Thoracic aorta (tissue), 2 donors: ENCODE measurements at regions not wholly inside any gene's neighbourhood (a gene's known extent, or its start where the extent isn't known, plus 50 kb on each side); places are given as distances from the start of the nearest gene placed in this dataset.

Source experiments
- ATAC-seq: fragments of 150-250 bp; one replicate; pipeline ENCODE4 v1.8.0; 2017; ENCODE audit warnings: low read depth; ENCODE audit not compliant: insufficient number of reproducible peaks, low FRiP score
- DNase-seq: peaks from one replicate; pipeline ENCODE4 v3.0.0-alpha.2; 2020; ENCODE audit warnings: low spot score
- H3K27ac ChIP-seq, 2 donors: fragments of 200-600 bp; sonication (generic); 1 replicate in 1 of 2; 2 replicates in 1 of 2; pipeline ENCODE4 v1.5.1; 2016; ENCODE audit warnings: mild to moderate bottlenecking in 2 of 2, moderate library complexity in 2 of 2
- H3K27me3 ChIP-seq: fragments of 200-600 bp; sonication (generic); replicated peaks from 2 replicates; pipeline ENCODE4 v1.6.0; 2016; ENCODE audit warnings: mild to moderate bottlenecking; ENCODE audit not compliant: insufficient read depth
- H3K36me3 ChIP-seq: fragments of 200-600 bp; sonication (generic); one replicate; pipeline ENCODE4 v1.5.1; 2016
- H3K4me1 ChIP-seq, 2 donors: fragments of 200-600 bp; sonication (generic); 1 replicate in 1 of 2; 2 replicates in 1 of 2; pipeline versions ENCODE4 v1.5.1 to v1.6.0; 2016; ENCODE audit warnings: low read depth in 2 of 2, mild to moderate bottlenecking in 1 of 2; ENCODE audit not compliant: control insufficient read depth in 1 of 2
- H3K4me3 ChIP-seq: fragments of 200-600 bp; sonication (generic); 2 replicates; pipeline ENCODE4 v1.5.1; 2016; ENCODE audit warnings: mild to moderate bottlenecking
- H3K9me3 ChIP-seq: fragments of 200-600 bp; sonication (generic); 2 replicates; pipeline ENCODE4 v1.5.1; 2016
- TF ChIP-seq, protein P1 (sequence below): fragments of 200-600 bp; sonication (generic); IDR thresholded peaks from one replicate; pipeline ENCODE4 v1.5.1; 2019; ENCODE audit warnings: antibody characterized with exemption

DNA sequence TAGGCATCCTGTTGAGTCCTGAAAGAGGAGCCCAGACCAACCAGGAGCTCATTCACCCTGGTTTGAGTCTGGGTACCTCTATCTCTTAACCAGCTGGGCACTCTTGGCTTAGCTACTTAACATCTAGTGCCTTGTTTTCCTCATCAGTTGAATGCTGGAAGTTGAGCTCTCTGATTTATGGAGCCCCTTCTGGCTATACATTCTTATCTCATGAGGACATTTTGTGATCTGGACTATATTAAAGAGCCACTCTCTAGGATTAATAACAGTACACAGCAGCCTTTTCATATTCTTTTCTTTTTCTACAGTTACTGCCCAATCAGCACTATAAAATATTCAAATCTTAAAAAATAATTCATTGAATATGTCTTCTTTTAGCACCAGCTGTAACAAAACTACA is 296.9 kb upstream of the RUNX1 start:
- Histone ChIP-seq H3K27me3 (no peaks in the 10 kb centered on the region), H3K9me3 (no peaks in the 10 kb centered on the region), H3K4me1 (peaks cover 0 to 12% of the 10 kb centered on the region in 2 donors), H3K36me3 (no peaks in the 10 kb centered on the region), H3K27ac (no peak overlapping the region), H3K4me3 (no peak overlapping the region)
- TF ChIP-seq, protein P1, sequence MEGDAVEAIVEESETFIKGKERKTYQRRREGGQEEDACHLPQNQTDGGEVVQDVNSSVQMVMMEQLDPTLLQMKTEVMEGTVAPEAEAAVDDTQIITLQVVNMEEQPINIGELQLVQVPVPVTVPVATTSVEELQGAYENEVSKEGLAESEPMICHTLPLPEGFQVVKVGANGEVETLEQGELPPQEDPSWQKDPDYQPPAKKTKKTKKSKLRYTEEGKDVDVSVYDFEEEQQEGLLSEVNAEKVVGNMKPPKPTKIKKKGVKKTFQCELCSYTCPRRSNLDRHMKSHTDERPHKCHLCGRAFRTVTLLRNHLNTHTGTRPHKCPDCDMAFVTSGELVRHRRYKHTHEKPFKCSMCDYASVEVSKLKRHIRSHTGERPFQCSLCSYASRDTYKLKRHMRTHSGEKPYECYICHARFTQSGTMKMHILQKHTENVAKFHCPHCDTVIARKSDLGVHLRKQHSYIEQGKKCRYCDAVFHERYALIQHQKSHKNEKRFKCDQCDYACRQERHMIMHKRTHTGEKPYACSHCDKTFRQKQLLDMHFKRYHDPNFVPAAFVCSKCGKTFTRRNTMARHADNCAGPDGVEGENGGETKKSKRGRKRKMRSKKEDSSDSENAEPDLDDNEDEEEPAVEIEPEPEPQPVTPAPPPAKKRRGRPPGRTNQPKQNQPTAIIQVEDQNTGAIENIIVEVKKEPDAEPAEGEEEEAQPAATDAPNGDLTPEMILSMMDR = no peak
- no peak for ATAC-seq
- DNase-seq = no peak

DNA sequence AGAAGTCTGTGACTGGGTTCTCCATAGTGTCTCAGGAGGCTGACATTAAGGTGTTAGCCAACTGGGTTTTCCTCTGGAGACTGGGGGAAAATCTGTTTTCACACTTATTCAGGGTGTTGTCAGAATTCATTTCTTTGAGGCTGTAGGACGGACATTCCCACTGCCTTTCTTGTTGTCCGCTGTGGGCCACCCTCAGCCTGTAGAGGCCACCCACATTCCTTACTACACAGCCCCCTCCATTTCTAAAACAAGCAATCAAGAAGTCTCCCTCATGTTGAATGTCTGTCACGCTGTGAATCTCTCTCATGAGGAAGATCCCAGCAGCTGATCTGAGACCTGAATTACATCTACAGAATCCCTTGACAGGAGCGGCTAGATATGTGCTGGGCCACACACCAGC is 295.5 kb upstream of the RUNX1 start:
- H3K36me3 ChIP-seq = no peaks in the 10 kb centered on the region
- no peak for ATAC-seq
- H3K27me3 ChIP-seq = no peaks in the 10 kb centered on the region
- no peak overlapping the region for H3K27ac ChIP-seq
- DNase-seq = no peak
- TF ChIP-seq, protein P1 = no peak
- H3K4me3 ChIP-seq = no peak overlapping the region
- no peaks in the 10 kb centered on the region for H3K9me3 ChIP-seq
- H3K4me1 ChIP-seq = peaks cover 0 to 7% of the 10 kb centered on the region in 2 donors

DNA sequence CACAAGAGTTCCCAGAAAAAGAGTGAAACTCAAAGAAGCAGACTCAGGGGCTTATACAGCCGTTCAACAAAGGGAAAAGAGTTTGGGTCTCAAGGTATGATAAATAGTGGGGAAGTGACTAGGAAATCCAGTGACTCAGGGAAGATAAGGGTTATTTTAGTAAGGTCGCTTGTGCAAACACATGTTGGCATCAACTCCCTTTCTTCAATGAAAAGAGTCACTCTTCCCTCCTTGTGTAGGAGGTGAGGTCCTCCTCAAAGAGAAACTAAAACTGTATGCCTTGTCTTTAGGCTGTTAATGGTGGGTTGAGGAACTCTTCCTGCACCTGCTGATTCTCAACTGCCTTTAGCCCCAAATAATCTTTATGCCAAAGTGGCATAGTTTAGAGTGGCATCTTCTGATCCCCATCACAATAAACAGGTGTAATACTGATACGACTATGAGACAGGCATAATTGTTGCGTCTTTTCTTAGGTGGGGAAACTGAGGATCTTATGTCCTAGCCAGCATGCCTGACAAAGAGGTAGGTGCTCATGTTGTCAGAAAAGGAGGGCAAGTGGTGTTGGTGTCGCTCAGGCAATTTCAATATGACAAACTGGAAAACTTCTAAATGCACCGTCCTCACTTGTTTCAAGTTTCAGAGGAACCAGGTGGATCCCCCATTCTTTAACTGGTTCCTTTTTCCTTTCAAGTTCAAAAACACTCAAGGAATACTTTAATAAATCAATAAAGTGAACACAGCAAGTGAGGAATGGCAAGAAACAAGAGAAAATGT is 294.1 kb upstream of the RUNX1 start:
- Histone ChIP-seq H3K9me3 (no peaks in the 10 kb centered on the region), H3K4me1 (no peaks in the 10 kb centered on the region), H3K4me3 (no peak overlapping the region), H3K27me3 (no peaks in the 10 kb centered on the region), H3K27ac (no peak overlapping the region), H3K36me3 (no peaks in the 10 kb centered on the region)
- TF ChIP-seq, protein P1 = no peak
- ATAC-seq (no peak), DNase-seq (no peak)

DNA sequence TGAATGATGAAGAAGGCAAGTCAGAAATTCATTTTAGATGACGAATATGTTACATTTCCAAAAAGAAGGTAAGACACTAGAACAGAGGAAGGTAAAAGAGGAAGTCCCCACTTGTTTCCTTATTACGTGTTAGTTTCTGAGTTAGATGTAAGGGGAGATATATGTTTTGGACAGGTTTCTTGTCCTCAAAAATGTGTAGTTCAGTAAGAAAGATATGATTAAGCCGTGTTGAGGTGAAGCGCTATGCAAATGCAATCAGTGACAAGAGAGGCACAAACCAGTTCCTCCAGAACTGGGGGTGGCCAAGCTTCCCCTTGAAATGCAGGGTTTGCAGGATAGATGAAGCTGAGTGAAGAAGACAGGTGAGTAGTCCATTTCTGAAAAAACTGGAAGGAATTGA is 293.3 kb upstream of the RUNX1 start:
- Histone ChIP-seq H3K4me1 (no peaks in the 10 kb centered on the region), H3K27me3 (no peaks in the 10 kb centered on the region), H3K36me3 (no peaks in the 10 kb centered on the region), H3K4me3 (no peak overlapping the region), H3K27ac (no peak overlapping the region), H3K9me3 (no peaks in the 10 kb centered on the region)
- ATAC-seq (no peak), DNase-seq (no peak)
- TF ChIP-seq, protein P1 = no peak

DNA sequence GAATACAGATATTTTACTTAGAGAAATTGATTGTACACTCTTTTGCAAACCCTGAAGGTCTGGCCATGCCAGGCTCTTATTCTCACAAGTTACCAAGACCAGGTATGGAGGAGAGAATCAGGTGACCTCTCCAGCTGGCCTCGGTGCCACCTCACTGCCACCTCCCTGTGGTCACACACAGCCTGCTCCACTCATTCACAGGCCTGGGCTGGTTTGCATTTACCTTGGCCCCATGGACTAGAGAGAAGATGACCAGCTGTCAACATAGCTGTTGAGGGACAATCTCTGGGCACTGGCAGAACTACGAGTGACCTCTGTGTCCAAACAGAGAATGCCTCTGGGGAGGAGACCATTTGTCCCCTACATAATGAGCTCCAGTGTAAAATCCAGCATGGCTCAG is 291.2 kb upstream of the RUNX1 start:
- Histone ChIP-seq H3K27me3 (no peaks in the 10 kb centered on the region), H3K9me3 (no peaks in the 10 kb centered on the region), H3K4me1 (no peaks in the 10 kb centered on the region), H3K4me3 (no peak overlapping the region), H3K27ac (no peak overlapping the region), H3K36me3 (no peaks in the 10 kb centered on the region)
- no peak for ATAC-seq
- TF ChIP-seq, protein P1 = no peak
- DNase-seq = no peak
